Activated CD8-positive, alpha-beta memory T cell treated with anti-CD3 and anti-CD28 coated beads, Interleukin-2, amount 50 U/mL, for 24 hours (primary cell): ENCODE measurements at regions not wholly inside any gene's neighbourhood (a gene's known extent, or its start where the extent isn't known, plus 50 kb on each side); places are given as distances from the start of the nearest gene placed in this dataset.
"Not testable (repeated sequence)": the region's sequence is repeated elsewhere in the genome, so short reads cannot be mapped to it uniquely, and the experiment has no call there.

ENCODE experiments used
- DNase-seq: peaks from one replicate; pipeline ENCODE4 v3.0.0-alpha.2; 2020; ENCODE audit errors: extremely low read depth

- no peak for DNase-seq
These were observed 177.5 kb upstream of the HSFY2 start for GRCh38 chrY:18951019-18951418.

GRCh38 chrY:18936831-18937230 is 163.3 kb upstream of the HSFY2 start:
- no peak for DNase-seq

- no peak for DNase-seq
These were observed 145.7 kb upstream of the HSFY2 start for GRCh38 chrY:18919256-18919655.

GRCh38 chrY:18912846-18913245 is 139.3 kb upstream of the HSFY2 start:
- DNase-seq = no peak

- no peak for DNase-seq
These were observed 136.3 kb upstream of the HSFY2 start for GRCh38 chrY:18909846-18910245.

GRCh38 chrY:18906198-18906597 is 132.7 kb upstream of the HSFY2 start:
- not testable (repeated sequence) for DNase-seq

- DNase-seq = no peak
These were observed 130.8 kb upstream of the HSFY2 start for GRCh38 chrY:18904296-18904695.

GRCh38 chrY:18891994-18892393 is 118.5 kb upstream of the HSFY2 start:
- no peak for DNase-seq

- DNase-seq = no peak
These were observed 116.0 kb upstream of the HSFY2 start for GRCh38 chrY:18889548-18889947.

GRCh38 chrY:18884748-18885147 is 111.2 kb upstream of the HSFY2 start:
- no peak for DNase-seq

GRCh38 chrY:18869145-18869544 is 95.6 kb upstream of the HSFY2 start:
- not testable (repeated sequence) for DNase-seq

GRCh38 chrY:18866887-18867551 is 93.5 kb upstream of the HSFY2 start:
- DNase-seq = not testable (repeated sequence)

- DNase-seq = not testable (repeated sequence)
These were observed 87.3 kb upstream of the HSFY2 start for GRCh38 chrY:18860856-18861255.

GRCh38 chrY:18858484-18859191 is 85.1 kb upstream of the HSFY2 start:
- not testable (repeated sequence) for DNase-seq

- not testable (repeated sequence) for DNase-seq
These were observed 81.6 kb upstream of the HSFY2 start for GRCh38 chrY:18855184-18855583.

GRCh38 chrY:18853323-18853722 is 79.8 kb upstream of the HSFY2 start:
- DNase-seq = not testable (repeated sequence)

- not testable (repeated sequence) for DNase-seq
These were observed 63.1 kb upstream of the HSFY2 start for GRCh38 chrY:18836643-18837042.
